ENCODE measurements at regions not wholly inside any gene's neighbourhood (a gene's known extent, or its start where the extent isn't known, plus 50 kb on each side); places are given as distances from the start of the nearest gene placed in this dataset.

- H3K27ac ChIP-seq, result no peak overlapping the region
- no peaks in the 10 kb centered on the region for H3K27me3 ChIP-seq
- no peaks in the 10 kb centered on the region for H3K36me3 ChIP-seq
- no peak for TF ChIP-seq CTCF (IDR thresholded peaks at IDR 0.05)
- no peak for DNase-seq (ENCODE audit: low spot score in 2 of 2)
- H3K9me3 ChIP-seq, result peaks cover 17 to 39% of the 10 kb centered on the region in 2 donors
- intact Hi-C loops (cut with DNase I), result no loop called here
- no peaks in the 10 kb centered on the region for H3K4me1 ChIP-seq
- H3K4me3 ChIP-seq, result no peak overlapping the region
These were observed 620.9 kb downstream of the TNS3 start for GRCh38 chr7:46960970-46961369.

DNA sequence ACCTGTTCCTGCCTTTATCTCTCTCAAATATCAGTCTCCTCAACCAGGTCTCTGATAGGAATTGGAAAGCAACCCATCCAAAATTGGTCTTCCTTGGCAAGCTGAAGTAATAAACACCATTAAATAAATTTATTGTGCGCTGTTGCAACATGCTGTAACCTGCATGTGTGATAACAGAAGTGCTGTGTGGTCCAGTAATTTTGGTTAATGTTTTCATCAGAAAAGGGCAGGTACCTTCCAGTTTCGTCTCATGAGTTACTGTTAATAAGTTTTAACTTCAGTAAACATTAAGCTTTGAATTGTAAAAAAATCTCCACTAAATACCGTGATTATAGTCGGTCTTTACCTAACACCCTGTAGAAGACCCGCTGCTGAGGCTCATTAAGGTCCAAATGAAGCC, 624.7 kb downstream of the TNS3 start:
- no peaks in the 10 kb centered on the region for H3K27me3 ChIP-seq
- H3K4me3 ChIP-seq, result no peak overlapping the region
- no peaks in the 10 kb centered on the region for H3K4me1 ChIP-seq
- intact Hi-C loops (cut with DNase I), result no loop called here
- H3K36me3 ChIP-seq, result no peaks in the 10 kb centered on the region
- DNase-seq (ENCODE audit: low spot score in 2 of 2), result no peak
- no peak for TF ChIP-seq CTCF (IDR thresholded peaks at IDR 0.05)
- H3K9me3 ChIP-seq, result peaks cover 0 to 5% of the 10 kb centered on the region in 2 donors
- H3K27ac ChIP-seq, result no peak overlapping the region

DNA sequence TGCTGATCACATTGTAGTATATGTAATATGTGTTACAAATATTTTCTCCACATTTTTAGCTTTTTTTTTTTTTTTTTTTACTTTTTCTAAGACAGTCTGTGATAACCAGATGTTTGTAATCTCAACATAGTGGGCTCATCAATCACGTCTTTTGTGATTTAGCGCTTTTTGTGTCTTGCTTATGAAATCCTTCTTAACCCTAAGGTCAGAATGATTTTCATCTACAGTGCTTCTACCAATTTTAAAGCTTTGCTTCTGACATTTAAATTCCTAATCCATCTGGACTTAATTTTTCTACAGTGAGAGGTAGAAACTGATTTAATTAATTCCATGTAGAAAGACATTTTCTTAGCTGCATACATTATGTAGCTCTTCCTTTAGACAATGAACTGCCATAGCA, 626.4 kb downstream of the TNS3 start:
- peaks cover 0 to 5% of the 10 kb centered on the region in 2 donors for H3K9me3 ChIP-seq
- H3K4me1 ChIP-seq, result no peaks in the 10 kb centered on the region
- H3K27me3 ChIP-seq, result no peaks in the 10 kb centered on the region
- TF ChIP-seq CTCF (IDR thresholded peaks at IDR 0.05), result no peak
- no peak overlapping the region for H3K27ac ChIP-seq
- no peaks in the 10 kb centered on the region for H3K36me3 ChIP-seq
- H3K4me3 ChIP-seq, result no peak overlapping the region
- no peak for DNase-seq (ENCODE audit: low spot score in 2 of 2)
- intact Hi-C loops (cut with DNase I), result no loop called here

DNA sequence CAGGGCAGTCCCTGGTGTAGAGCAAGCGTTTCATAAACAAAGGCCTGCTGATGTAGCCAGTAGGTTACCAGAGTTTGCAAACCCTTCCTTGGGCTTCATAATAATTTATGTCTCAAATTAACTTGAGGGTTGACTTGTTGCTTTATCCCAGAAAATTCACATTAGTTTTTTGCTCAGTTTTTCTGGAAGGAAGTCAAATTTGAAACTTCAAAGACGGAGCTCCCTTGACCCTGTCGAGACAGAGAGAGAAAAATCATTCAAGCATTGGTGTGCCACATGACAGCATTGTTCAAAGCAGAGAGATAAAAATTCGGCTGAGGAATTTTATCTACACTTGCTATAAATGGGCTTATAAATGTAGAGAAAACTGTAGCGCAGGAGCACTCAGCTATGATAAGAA, 627.7 kb downstream of the TNS3 start:
- Histone ChIP-seq H3K36me3 (no peaks in the 10 kb centered on the region), H3K4me3 (no peak overlapping the region), H3K4me1 (no peaks in the 10 kb centered on the region), H3K27me3 (no peaks in the 10 kb centered on the region), H3K27ac (no peak overlapping the region), H3K9me3 (peaks cover 0 to under 1% of the 10 kb centered on the region in 2 donors)
- intact Hi-C loops (cut with DNase I), result no loop called here
- TF ChIP-seq CTCF (IDR thresholded peaks at IDR 0.05), result no peak
- no peak for DNase-seq (ENCODE audit: low spot score in 2 of 2)

GRCh38 chr7:46953008-46953407, 628.9 kb downstream of the TNS3 start:
- Histone ChIP-seq H3K27ac (no peak overlapping the region), H3K27me3 (no peaks in the 10 kb centered on the region), H3K4me3 (no peak overlapping the region), H3K4me1 (no peaks in the 10 kb centered on the region), H3K36me3 (no peaks in the 10 kb centered on the region), H3K9me3 (no peaks in the 10 kb centered on the region)
- no peak for DNase-seq (ENCODE audit: low spot score in 2 of 2)
- TF ChIP-seq CTCF (IDR thresholded peaks at IDR 0.05), result no peak
- intact Hi-C loops (cut with DNase I), result no loop called here

DNA sequence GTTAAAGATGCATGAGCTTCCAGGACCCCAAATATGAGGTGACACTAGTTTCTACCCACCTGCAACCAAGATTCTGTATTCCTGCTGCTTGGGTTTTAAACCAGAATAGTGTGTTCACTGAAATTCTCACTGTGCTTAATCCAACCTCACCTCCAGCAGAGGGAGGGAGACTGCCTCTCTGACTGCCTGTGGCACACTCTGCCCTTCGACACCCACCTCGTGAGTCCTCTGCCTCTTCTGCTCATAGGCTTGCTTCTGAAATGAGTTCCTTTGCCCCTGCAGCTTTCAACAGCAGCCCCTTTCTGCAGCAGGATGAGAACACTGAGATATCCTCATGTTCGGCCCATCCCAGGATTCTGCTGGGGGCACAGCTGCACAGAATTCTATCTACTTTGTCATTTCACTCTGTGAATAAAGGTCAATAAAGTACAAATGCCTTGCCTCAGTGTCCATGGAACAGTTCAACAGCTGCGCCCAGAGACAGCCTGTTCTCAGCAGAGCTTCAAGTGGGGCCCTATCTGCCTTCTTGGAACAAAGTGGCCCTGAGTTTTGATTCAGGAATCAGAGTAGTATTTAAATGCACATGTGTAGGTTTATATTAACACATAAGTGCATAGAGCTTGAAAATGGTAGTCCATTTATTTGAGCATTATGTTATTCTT, 632.5 kb downstream of the TNS3 start:
- H3K27ac ChIP-seq, result no peak overlapping the region
- intact Hi-C loops (cut with DNase I), result no loop called here

More for the DNA sequence above, 632.5 kb downstream of the TNS3 start:
- no peak overlapping the region for H3K4me3 ChIP-seq
- no peaks in the 10 kb centered on the region for H3K4me1 ChIP-seq
- no peaks in the 10 kb centered on the region for H3K36me3 ChIP-seq
- H3K27me3 ChIP-seq, result no peaks in the 10 kb centered on the region
- no peaks in the 10 kb centered on the region for H3K9me3 ChIP-seq
- TF ChIP-seq CTCF (IDR thresholded peaks at IDR 0.05), result no peak
- no peak for DNase-seq (ENCODE audit: low spot score in 2 of 2)

Data from ascending aorta (tissue), 2 donors.